Erythroblast (primary cell): ENCODE measurements at regions not wholly inside any gene's neighbourhood (a gene's known extent, or its start where the extent isn't known, plus 50 kb on each side); places are given as distances from the start of the nearest gene placed in this dataset.

Experiments
- GATA1 ChIP-seq: IDR thresholded peaks from 2 replicates; pipeline ENCODE4 v1.6.1; 2011; ENCODE audit warnings: low read depth, mild to moderate bottlenecking, control low read depth, low read length, moderate library complexity
- POLR2A ChIP-seq: IDR thresholded peaks from 2 replicates; pipeline ENCODE4 v1.6.1; 2011; ENCODE audit warnings: mild to moderate bottlenecking, low read length

- TF ChIP-seq POLR2A (no peak), GATA1 (no peak)
Measured at GRCh38 chr13:68257111-68257842, 1027.1 kb upstream of the PCDH9 start.
